C1 segment of cervical spinal cord (tissue), 14 donors: ENCODE measurements at regions not wholly inside any gene's neighbourhood (a gene's known extent, or its start where the extent isn't known, plus 50 kb on each side); places are given as distances from the start of the nearest gene placed in this dataset.

Experiments used
- DNase-seq, 14 donors: peaks; one replicate each; lab custom pipeline; 2025; lab: John Stamatoyannopoulos, UW

GRCh38 chr1:30188999-30189398 lies 534.4 kb downstream of the MATN1 start:
- no peak for DNase-seq

GRCh38 chr1:30188329-30188728 lies 535.1 kb downstream of the MATN1 start:
- DNase-seq: no peak

- DNase-seq: no peak
These were observed 535.9 kb downstream of the MATN1 start for GRCh38 chr1:30187413-30188023.

- DNase-seq: no peak
These were observed 536.8 kb downstream of the MATN1 start for GRCh38 chr1:30186586-30186985.

- DNase-seq: no peak
These were observed 537.6 kb downstream of the MATN1 start for GRCh38 chr1:30185809-30186208.

- no peak for DNase-seq
These were observed 538.1 kb downstream of the MATN1 start for GRCh38 chr1:30185313-30185712.

GRCh38 chr1:30184393-30185141 lies 538.8 kb downstream of the MATN1 start:
- DNase-seq: no peak

GRCh38 chr1:30183895-30184294 lies 539.5 kb downstream of the MATN1 start:
- DNase-seq: no peak

- no peak for DNase-seq
These were observed 540.4 kb downstream of the MATN1 start for GRCh38 chr1:30183006-30183405.

- DNase-seq: no peak
These were observed 543.3 kb downstream of the MATN1 start for GRCh38 chr1:30179942-30180543.

GRCh38 chr1:30176477-30176876 lies 546.9 kb downstream of the MATN1 start:
- no peak for DNase-seq

GRCh38 chr1:30174499-30174898 lies 548.9 kb downstream of the MATN1 start:
- DNase-seq: no peak

- no peak for DNase-seq
These were observed 549.8 kb downstream of the MATN1 start for GRCh38 chr1:30173560-30173959.

GRCh38 chr1:30172757-30173156 lies 550.6 kb downstream of the MATN1 start:
- DNase-seq: no peak

GRCh38 chr1:30172299-30172694 lies 551.1 kb downstream of the MATN1 start:
- no peak for DNase-seq

- no peak for DNase-seq
These were observed 551.7 kb downstream of the MATN1 start for GRCh38 chr1:30171537-30172298.

GRCh38 chr1:30169269-30169668 lies 554.1 kb downstream of the MATN1 start:
- no peak for DNase-seq

- DNase-seq: no peak
These were observed 557.2 kb downstream of the MATN1 start for GRCh38 chr1:30166174-30166573.

GRCh38 chr1:30165116-30165515 lies 558.3 kb downstream of the MATN1 start:
- no peak for DNase-seq

- no peak for DNase-seq
These were observed 558.7 kb downstream of the MATN1 start for GRCh38 chr1:30164693-30165092.

GRCh38 chr1:30162565-30162964 lies 560.8 kb downstream of the MATN1 start:
- no peak for DNase-seq

- no peak for DNase-seq
These were observed 561.4 kb downstream of the MATN1 start for GRCh38 chr1:30161953-30162352.
